ELR (cell line): ENCODE measurements at regions not wholly inside any gene's neighbourhood (a gene's known extent, or its start where the extent isn't known, plus 50 kb on each side); places are given as distances from the start of the nearest gene placed in this dataset.
"Not testable (repeated sequence)": the region's sequence is repeated elsewhere in the genome, so short reads cannot be mapped to it uniquely, and the experiment has no call there.

Experiments
- DNase-seq: peaks from one replicate; pipeline ENCODE4 v3.0.0-alpha.2; 2015; ENCODE audit warnings: low read depth

DNA sequence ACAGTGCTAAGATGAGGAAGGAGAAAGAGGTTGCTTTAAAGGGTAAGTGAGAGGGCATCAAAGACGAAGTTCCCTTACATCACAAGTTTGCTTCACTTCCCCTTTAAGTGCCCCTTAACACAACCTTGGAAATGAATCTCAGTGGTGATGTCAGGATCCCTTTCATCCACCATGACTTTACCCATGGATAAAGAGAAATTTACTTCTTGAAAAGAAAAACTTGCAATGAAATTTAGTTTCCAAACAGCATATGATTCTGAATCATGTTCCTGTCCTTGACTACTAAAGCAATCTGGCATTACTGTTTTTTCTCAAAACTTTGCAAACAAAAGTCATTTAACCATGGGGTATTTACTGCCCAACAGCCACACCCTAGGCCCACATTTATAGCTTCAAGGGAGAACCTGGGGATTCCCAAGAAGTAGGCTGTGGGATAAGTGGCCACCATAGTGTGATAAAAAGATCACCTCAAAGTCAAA is 135.9 kb downstream of the ITGB8 start:
- no peak for DNase-seq

DNA sequence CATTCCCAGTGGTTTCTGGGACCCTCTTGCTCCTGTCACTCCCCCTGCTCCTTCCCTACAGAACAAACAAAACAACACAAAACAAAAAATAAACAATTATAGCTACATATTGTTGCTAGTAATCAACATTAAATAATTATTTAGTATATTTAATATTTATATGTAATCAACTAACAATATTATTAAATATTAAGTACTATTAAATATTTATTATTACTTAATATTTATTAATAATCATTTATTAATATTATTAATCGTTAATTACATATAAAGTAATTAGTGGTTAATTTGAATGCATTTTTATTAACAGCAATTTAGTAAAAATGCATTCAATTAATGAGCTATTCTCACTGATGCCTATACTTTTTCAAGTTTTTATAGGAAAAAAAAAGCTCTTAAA is 139.4 kb downstream of the ITGB8 start:
- no peak for DNase-seq

DNA sequence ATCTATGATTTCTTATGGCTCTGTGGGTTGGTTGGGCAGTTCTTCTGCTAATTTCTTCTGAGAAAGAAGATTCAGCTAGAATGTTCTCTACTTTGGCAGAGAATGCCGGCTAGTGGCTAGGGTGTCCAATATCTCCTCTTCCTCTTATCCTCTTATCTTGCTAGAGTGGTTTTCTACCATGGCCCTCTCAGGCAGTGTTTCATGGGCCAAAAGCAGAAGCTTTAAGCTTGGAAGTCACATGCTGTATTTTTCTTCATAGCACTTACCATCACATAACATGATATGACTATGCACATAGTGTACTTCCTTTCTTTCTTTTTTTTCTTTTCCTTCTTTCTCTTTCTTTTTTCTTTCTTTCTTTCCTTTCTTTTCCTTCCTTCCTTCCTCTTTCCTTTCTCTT is 140.0 kb downstream of the ITGB8 start:
- no peak for DNase-seq

DNA sequence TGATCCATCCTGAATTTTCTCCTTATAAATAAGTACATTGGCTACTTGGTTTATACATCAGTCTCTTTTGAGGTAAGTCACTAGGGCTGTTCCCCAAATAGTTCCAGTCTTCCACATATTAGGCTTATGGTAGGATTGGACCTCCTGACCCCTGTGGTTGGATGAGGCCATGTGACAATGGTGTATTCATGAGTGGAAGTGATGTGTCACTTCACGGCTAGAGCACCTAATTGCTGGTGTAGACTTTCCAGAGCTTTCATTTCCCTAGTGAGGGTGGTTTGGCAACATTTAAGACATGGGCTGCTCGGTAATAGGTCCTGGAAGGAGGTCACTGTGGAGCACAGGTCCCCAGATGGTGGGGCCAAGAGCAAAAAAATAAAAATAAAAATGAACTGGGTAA is 141.2 kb upstream of the ABCB5 start:
- peak; percentile 0 for DNase-seq

DNA sequence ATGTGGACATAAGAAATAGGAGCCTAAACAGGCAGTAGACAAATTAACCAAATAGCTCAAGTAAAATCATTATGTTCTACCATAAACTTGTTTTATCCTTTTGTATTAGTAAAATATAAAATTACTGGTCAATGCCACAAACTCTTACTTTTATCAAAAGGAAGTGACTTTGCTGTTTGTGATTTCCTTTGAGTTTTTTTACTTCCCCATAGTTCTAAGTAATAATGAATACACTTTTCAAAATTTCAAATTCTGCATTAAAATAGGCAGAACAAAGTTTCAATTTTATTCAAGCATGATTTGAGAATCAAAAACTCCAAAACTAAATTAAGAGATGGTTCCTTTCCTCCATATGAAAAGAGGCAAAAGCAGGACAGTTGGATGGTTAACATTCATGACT is 139.7 kb upstream of the ABCB5 start:
- no peak for DNase-seq

DNA sequence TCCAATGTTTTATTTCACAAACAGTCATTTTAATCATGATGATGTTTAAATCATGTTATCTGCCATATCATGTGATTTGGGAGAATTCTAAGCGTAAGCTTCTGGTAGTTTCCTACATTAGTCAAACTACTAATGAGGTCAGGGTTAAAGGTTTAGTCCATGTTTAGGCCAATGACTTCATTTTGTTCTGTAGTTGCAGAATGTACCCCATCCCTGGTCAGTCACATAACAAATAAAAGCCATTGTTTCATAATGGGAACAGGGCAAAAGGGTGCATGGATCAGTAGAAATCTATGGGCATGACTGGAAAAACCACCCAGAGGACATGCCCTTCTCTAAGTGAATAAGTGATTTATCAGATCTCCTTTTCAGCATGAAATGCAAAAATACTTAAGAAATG is 138.4 kb upstream of the ABCB5 start:
- DNase-seq: no peak

DNA sequence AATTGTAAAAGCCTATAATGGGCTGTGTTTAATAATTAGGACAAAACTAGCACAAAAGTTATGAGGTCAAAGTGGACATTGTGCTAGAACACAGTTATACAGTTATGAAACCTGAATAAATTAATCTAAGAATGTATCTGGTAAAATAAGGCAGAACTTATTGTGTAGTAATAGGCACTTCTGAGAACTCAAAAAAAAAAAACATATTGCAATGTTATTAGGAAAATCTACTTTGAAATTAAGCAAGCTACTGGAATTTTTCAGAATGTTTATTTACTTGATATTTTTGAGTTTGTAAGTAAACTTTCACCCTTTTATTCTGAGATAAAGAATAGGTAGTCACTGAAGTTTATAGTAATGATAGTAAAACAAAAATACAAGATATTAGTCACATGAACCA is 135.8 kb upstream of the ABCB5 start:
- DNase-seq: no peak

DNA sequence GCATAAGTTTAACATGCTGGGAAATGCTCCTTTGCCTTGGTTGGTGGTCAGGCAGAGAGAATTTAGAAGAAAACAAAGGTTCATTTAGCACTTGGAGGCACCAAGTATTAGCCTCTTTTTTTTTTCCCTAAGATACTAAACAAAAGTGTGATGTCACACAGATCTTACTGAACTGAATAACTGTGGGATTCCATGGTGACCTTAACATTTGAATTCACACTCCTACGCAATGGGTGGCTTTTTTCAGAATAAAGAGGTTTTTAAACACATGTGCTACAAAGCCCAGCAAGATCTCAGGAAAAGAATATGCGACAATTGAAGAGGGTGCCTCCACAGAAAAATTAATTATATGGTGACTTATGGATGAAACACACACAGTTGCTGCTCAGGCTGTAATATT is 133.4 kb upstream of the ABCB5 start:
- no peak for DNase-seq

DNA sequence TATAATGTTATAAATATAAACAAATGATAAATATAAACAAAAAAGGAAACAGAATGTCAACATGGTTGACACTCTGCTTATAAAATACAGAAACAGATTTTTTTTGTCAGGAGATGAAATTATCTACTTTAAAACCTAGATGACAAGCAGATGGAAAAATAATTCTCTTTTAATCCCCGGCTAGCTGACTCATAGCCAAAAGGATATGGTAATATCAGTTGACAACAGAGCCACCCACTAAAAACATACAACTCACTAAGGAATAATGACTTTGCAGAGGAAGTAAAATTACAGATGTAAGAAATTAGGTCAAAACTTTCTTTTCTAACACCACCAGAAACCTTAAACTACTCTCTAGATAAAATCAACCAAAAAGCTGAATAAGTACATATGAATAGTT is 131.1 kb upstream of the ABCB5 start:
- DNase-seq: no peak

DNA sequence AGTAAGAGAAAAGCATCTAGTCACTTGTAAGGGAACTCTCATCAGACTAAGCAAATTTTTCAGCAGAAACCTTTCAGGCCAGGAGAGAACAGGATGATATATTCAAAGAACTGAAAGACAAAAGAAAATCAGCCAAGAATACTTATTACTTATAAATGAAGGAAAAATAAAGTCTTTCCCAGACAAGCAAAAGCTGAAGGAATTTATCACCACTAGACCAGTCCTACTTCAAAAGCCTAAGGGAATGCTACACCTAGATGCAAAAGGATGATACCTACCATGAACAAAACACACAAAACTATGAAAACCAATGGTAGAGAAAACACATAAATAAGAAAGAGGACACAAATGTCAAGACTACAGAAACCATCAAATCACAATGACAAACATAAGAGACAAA is 126.6 kb upstream of the ABCB5 start:
- no peak for DNase-seq

DNA sequence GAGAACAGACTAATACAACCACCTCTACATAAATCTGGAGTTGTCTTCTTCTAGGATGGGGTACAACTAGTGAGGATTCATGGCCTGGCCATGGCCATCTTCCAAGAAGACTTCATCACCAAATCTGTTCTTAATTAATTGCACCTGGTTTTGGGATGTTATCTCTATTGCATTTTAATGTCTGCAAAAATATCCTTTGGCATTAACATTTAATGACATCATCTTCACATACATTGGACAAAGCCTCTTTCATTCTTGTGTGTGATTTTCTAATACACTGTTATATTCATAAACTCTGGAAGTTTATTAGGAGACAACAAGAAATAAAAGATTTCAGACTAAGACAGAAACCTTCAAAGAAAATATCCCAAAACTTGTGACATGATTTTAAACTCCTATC is 124.2 kb upstream of the ABCB5 start:
- no peak for DNase-seq

- DNase-seq: no peak
These were observed 120.9 kb upstream of the ABCB5 start for GRCh38 chr7:20494566-20494965.

GRCh38 chr7:20501473-20501872 is 114.0 kb upstream of the ABCB5 start:
- DNase-seq: not testable (repeated sequence)

DNA sequence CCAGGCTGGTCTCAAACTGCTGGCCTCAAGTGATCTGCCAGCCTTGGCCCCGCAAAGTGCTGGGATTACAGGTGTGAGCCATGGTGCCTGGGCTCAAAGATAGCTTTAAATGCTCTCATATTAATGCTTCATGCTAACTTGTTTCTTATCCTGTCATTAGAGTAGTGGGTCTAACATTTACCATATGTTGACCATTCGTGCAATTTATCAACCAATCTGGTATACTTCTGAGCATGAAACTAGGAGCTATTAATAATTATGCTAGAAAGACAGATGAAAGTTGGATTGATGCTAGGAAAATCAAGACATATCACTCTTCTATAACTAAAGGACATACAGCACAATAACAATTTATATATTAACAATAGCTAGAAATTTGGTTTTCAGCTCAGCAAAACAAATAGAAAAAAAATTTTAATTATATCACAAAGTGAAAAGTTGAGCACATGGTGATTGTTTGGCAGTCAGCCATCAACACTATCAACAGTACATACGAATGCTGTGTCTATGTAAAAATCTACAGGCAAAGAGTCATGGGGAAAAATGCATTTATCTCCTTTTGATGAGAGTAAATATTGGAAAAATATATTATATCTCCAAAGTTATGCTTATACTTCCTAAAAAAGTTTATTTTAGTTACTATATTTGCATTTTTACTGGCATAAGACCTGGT is 112.1 kb upstream of the ABCB5 start:
- DNase-seq: no peak

GRCh38 chr7:20504060-20504459 is 111.4 kb upstream of the ABCB5 start:
- no peak for DNase-seq

DNA sequence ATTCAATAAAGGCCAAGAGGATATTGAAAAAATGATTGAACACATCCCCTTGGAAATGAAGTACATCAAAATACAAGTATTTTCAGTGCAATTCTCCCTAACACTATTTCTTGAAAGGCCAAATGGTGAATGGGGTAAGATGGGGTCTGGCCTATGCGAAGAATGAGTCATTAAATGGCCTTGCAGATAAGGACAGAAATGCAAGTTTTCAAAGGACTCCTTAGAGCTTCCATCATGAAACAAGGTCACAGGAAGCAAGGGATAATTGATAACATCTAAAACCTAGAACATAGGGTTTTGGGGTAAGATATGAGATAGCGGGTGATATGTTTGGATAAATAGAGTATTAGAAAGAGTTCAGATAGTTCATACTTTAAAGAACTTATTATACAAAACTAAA is 109.3 kb upstream of the ABCB5 start:
- no peak for DNase-seq

GRCh38 chr7:20507157-20507556 is 108.3 kb upstream of the ABCB5 start:
- DNase-seq: no peak

- DNase-seq: no peak
These were observed 107.4 kb upstream of the ABCB5 start for GRCh38 chr7:20508109-20508508.

- no peak for DNase-seq
These were observed 105.4 kb upstream of the ABCB5 start for GRCh38 chr7:20509892-20510572.

DNA sequence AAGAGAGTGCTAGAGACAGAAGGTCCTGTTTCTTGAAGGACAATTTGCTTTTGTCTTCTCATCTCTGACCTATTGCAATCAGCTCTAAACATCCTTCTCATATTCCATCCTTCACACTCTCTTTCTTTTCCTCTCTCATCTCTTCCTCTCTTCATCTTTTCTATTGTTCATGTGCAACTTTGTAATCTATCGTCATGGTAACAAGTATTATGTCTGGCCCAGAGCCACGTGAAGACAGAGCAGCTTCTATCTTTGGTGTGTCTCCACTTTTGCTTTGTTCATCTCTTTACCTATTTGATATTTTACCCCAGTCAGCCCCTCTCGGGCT is 104.9 kb upstream of the ABCB5 start:
- DNase-seq: no peak

DNA sequence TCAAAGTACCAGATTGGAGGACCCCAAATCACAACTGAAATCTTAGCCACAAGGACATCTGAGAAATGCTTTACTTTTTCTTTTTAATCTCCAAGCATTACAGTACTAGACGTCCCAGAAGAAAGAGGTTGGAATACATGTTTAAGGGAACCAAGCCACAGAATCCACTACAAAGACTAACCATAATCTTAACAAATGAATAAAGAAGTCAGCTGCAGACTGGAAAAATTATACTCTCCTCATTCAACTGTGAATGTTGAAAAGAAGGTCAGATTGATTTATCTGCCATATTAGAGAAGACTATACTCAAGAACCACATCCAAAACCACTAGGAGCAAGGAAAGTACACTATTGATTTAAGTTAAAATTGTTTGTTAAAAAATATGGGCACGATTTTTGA is 102.1 kb upstream of the ABCB5 start:
- no peak for DNase-seq

GRCh38 chr7:20513897-20514296 is 101.6 kb upstream of the ABCB5 start:
- no peak for DNase-seq

DNA sequence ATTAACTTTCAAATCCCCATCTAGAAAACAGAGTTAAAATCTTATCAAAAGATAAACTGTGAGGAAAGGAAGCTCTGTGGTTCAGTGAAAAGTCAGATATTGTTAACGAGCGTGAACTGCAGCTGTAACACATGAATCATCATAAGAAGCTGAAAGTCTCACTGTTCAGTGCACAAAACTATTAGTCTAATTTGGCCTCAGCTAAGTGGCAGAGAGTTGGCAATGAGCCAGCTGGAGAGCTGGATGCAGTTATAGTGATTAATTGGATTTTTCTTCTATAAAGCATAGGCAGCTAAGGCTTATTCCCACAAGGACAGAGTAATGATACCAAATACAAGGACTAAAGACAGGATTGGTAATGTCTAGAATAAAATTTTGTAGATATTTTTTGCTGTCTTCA is 101.1 kb upstream of the ABCB5 start:
- DNase-seq: peak; percentile 0

GRCh38 chr7:20519645-20520044 is 95.8 kb upstream of the ABCB5 start:
- no peak for DNase-seq
